HG03135 (cell line): ENCODE measurements at regions not wholly inside any gene's neighbourhood (a gene's known extent, or its start where the extent isn't known, plus 50 kb on each side); places are given as distances from the start of the nearest gene placed in this dataset.
A peak's percentile ranks its signal among the peaks of the same experiment; 100 is the strongest.

ENCODE experiments used
- ATAC-seq: cut with Tn5 transposase; IDR thresholded peaks from one replicate; pipeline ENCODE4 v1.9.1; 2021; ENCODE audit warnings: mild to moderate bottlenecking, moderate library complexity; ENCODE audit not compliant: unreplicated experiment

GRCh38 chr10:10196701-10197100 lies 821.0 kb upstream of the CELF2 start:
- no peak for ATAC-seq

DNA sequence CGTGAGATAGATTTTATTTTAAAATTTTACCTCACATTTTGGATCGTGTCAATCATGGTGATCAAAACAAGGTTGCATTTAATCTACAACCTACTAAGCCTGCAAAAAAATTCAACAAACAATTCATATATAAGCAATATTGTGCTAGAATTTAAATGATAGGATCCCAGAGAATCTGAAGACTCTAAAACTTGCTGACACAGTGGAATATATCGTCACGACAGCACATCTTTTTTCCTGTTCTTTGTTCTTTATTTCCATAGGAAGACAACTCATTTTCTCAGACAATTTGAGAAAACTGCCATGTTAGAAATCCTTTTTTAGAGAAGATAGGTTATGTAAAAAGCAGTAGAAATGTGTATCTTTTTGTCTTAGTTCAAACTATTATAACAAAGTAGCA lies 820.2 kb upstream of the CELF2 start:
- ATAC-seq = no peak

GRCh38 chr10:10198363-10198762 lies 819.3 kb upstream of the CELF2 start:
- no peak for ATAC-seq

- ATAC-seq = no peak
Observed at GRCh38 chr10:10204415-10204814, 813.3 kb upstream of the CELF2 start.

DNA sequence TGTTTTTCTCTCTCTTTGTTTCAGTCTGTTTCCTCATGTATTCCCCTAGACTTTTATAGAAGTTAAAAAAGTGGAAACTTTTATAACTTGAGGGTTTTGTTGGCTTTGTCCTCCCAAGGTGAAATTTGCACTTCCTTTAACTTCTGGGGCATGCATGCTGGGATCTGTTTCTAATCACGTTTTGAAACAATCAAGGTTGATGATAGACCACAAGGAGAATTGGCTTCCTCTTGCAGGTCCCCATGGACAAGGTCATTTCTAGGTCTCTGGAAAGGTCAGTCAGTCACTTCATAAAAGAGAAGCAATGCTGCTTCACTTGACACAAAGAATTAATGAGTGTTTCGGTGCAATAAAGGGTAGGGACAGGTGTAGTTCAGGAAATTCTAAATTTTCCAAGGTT lies 811.8 kb upstream of the CELF2 start:
- ATAC-seq = no peak

DNA sequence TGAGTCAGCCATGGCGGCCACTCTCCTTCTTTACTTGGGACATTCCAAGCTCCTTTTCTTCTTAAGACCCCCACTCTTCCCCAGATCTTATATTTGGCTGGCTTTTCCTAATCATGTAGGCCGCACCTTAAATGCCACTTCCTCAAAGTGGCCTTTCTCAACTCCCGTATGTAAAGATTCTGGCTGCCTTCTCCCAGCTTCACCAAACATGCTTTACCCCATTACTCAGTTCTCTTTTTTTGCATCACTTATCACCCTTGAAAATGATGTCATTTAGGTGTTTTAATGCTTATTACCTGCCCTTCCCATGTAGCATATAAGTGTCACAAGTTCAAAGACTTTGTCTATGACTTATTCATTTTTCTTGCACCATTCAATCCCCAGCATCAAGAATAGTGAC lies 810.1 kb upstream of the CELF2 start:
- no peak for ATAC-seq

DNA sequence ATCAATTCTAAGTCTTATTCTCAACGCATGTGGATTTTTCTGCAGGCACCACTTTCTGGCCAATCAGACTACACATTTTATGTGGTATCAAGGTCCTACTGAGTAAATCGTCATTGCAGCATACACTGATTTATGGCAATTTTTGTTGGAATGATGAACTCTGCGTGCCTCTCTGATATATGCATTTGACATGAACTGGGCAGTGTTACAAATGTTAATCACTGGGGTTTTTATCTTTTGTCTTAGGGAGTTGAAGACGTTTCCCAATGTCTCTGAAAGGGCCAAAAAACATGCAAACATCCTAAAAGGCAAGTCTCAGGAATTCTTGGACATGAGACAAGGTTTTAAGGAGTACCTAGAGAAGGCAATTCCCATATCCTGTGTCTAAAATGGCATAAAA lies 809.5 kb upstream of the CELF2 start:
- no peak for ATAC-seq

GRCh38 chr10:10209167-10209566 lies 808.5 kb upstream of the CELF2 start:
- ATAC-seq = no peak

GRCh38 chr10:10211409-10211808 lies 806.3 kb upstream of the CELF2 start:
- ATAC-seq = no peak

DNA sequence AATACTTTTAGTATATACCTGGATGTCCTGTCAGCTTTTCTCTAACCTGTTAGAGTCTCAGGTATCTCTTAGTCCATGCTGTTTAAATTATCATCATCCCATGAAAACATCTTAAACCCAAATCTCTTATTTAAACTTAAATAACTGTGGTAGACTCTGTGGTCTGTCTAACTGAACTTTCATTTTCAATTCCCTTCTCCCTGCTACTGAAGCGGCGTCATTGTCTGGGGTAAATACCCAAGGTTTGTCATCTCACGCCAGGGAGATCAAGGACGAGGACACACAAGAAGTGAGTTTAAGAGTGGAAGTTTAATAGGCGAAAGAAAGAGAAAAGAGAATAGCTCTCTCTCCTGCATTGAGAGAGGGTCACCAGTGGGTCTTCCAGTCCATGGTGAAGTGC lies 804.4 kb upstream of the CELF2 start:
- peak; percentile 62 for ATAC-seq

DNA sequence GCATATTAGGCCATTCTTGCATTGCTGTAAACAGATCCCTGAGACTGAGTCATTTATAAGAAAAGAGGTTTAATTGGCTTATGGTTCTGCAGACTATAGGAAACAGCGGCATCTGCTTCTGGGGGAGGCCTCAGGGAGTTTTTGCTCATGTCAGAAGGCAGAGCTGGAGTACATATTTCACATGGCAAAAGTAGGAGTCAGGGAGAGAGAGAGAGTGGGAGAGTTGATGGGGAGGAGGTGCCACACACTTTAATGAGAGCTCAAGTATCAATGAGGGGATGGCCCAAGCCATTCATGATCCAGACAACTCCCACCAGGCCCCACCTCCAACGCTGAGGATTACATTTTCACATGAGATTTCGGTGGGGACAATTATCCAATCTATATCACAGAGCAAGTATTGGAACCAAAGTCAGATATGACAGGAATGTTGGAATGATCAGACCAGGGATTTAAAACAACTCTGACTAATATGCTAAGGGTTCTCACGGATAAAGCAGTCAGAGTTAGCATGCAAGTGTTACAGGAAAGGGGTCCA lies 795.3 kb upstream of the CELF2 start:
- no peak for ATAC-seq

GRCh38 chr10:10223131-10223530 lies 794.5 kb upstream of the CELF2 start:
- no peak for ATAC-seq

GRCh38 chr10:10225136-10225676 lies 792.5 kb upstream of the CELF2 start:
- ATAC-seq = no peak

- no peak for ATAC-seq
Observed at GRCh38 chr10:10233229-10233628, 784.4 kb upstream of the CELF2 start.

- ATAC-seq = no peak
Observed at GRCh38 chr10:10235003-10235402, 782.7 kb upstream of the CELF2 start.

GRCh38 chr10:10247585-10247984 lies 770.1 kb upstream of the CELF2 start:
- ATAC-seq = no peak

GRCh38 chr10:10256860-10257259 lies 760.8 kb upstream of the CELF2 start:
- no peak for ATAC-seq

- no peak for ATAC-seq
Observed at GRCh38 chr10:10259013-10259412, 758.7 kb upstream of the CELF2 start.

DNA sequence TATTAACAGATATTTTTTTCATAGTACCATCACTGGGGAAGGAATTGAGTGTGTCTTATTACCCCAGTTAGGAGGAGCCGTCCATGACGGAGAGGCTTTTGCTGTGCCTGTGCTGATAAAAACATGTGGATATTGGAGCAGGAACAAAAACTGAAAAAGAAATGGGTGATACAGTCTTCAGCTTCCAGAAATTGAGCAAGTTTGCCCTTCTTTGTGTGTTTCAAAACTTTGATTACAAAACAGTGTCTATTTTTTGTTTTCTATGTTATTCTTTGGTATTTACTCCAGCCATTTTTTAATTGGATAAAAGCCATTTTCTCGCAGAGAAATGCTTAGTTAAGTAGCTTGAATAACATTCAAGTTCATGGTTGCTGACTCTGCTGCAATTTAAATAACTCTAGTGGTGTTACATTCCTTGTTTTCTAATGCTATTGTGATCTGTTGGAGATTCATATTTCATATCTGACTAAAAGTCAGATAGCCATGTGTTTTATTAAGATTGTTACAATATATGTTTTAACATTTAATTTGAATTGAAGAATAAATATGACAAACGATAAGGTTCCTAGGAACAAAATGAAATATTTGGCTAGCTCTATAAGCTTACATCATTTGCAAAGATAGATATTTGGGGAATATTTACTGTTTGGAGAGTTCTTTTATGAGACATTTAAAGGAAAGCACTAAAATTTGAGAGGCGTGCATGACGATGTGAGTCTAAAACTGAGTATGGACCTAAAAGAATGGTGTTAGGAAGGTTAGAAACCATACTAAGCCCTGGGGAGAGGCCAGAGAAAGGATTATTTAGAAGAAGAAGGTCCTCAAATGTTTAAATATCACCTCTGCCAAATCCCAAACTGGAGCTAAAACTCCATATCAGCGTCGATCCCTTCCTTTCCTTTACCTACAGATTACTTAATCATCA lies 747.3 kb upstream of the CELF2 start:
- ATAC-seq = no peak

- no peak for ATAC-seq
Observed at GRCh38 chr10:10271639-10272192, 746.0 kb upstream of the CELF2 start.

- ATAC-seq = no peak
Observed at GRCh38 chr10:10273661-10274060, 744.0 kb upstream of the CELF2 start.

DNA sequence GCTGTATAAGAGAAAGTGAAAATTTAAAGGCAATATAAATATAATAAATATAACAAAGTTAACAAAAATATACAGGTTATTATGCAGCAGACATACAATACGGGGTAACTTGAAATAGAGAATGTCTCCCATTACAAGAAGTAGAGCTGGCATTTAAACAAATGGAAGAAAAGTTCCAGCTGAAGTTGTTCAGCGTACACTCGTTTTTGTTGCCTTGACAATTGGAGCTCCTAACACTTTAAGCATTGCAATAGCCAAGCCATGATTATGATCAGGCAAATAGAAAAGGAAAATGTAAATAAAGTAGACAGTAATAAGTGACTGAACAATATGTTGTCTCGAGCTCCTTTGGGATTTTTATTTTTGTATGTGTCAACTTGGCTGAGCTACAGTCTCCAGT lies 737.8 kb upstream of the CELF2 start:
- ATAC-seq = no peak
